K562 (cell line): ENCODE measurements at regions not wholly inside any gene's neighbourhood (a gene's known extent, or its start where the extent isn't known, plus 50 kb on each side); places are given as distances from the start of the nearest gene placed in this dataset.

Experiments used
- ARID3B ChIP-seq: fragments of 250-450 bp; sonication (Bioruptor Pico); IDR thresholded peaks from 2 replicates; pipeline ENCODE4 v1.4.0; 2020; ENCODE audit warnings: borderline replicate concordance
- CTCF ChIP-seq, 3 experiments: IDR thresholded peaks in 2 of 3; conservative IDR thresholded peaks in 1 of 3; 2 replicates each; pipeline ENCODE4 v1.5.1; 2011 to 2012; ENCODE audit warnings: low read length in 3 of 3, mild to moderate bottlenecking in 3 of 3, control low read depth in 2 of 3, improper control_type of control experiment in 1 of 3, inconsistent platforms in 1 of 3, low read depth in 1 of 3, mixed read lengths in 1 of 3, moderate library complexity in 1 of 3; ENCODE audit not compliant: insufficient read depth in 2 of 3
- MAZ ChIP-seq, 2 experiments: fragments of 450-650 bp in 1 of 2; sonication (generic) in 1 of 2; formaldehyde crosslinking; IDR thresholded peaks in 1 of 2; conservative IDR thresholded peaks in 1 of 2; 2 replicates each; pipeline versions ENCODE4 v1.4.0 to v1.5.0; 2020; ENCODE audit warnings: mild to moderate bottlenecking in 1 of 2, missing genetic modification reagents in 1 of 2
- NFRKB ChIP-seq: fragments of 450-650 bp; IDR thresholded peaks from 2 replicates; pipeline ENCODE4 v1.6.1; 2016; ENCODE audit warnings: low read depth
- PRPF4 ChIP-seq: fragments of 200-400 bp; formaldehyde crosslinking; IDR thresholded peaks from one replicate; pipeline ENCODE4 v1.6.1; 2017; ENCODE audit warnings: low read length, low read depth, mild to moderate bottlenecking; ENCODE audit not compliant: insufficient read depth, poor library complexity, severe bottlenecking

DNA sequence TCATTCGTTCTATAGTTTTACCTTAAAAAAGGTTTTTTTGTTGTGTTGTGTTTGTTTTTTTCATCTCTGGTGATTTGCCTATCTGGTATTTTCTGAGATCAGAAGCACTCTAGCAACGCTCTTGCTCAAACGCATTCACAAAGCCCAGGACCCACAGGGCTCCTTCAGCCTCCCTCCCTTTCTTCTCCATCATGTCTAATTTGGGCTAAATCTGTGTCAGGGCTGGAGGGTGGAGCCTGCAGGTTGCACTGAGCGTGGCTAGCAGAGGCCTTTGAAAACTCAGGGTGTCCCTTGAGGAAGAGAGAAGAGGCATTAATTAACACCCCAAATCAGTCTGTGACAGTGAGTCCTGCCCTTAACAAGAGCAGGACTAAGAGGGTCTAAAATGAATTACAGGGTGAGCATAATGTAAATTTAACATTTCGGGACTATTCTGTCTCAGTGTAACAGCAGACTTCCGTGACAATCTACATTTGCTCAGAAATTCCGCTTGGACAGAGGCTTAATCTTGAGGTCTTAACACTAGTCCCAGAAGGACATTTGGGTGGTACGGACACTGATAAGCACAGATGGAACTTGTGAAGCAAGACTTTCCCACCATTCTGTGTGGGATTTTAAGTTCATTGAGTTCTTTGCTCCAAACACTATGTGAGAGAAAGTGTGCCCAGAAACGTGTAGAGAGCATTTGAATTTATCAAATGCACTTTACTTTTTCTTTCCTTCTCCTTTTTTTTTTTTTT is 174.4 kb upstream of the APCDD1 start:
- TF ChIP-seq PRPF4 (no peak), ARID3B (CRISPR knock-in tag) (no peak), MAZ (CRISPR knock-in tag; conservative IDR thresholded peaks at IDR 0.05 in 1 of 2, IDR thresholded peaks at IDR 0.05 in 1 of 2) (no peak), CTCF (IDR thresholded peaks at IDR 0.05 in 2 of 3, conservative IDR thresholded peaks at IDR 0.05 in 1 of 3; ENCODE audit: insufficient read depth in 2 of 3, low read depth in 1 of 3, low read length in 3 of 3) (no peak), NFRKB (no peak)
